ENCODE measurements at regions not wholly inside any gene's neighbourhood (a gene's known extent, or its start where the extent isn't known, plus 50 kb on each side); places are given as distances from the start of the nearest gene placed in this dataset.

- no peaks in the 10 kb centered on the region for H3K36me3 Mint-ChIP-seq
- peaks cover 0 to 4% of the 10 kb centered on the region in 2 donors for H3K27me3 Mint-ChIP-seq
- ATAC-seq (no peak), DNase-seq (ENCODE audit: low spot score) (no peak)
- no peaks in the 10 kb centered on the region for H3K9me3 Mint-ChIP-seq
- no peaks in the 10 kb centered on the region for H3K4me1 Mint-ChIP-seq (ENCODE audit: low read depth in 2 of 2)
- no peak overlapping the region for H3K4me3 Mint-ChIP-seq
- H3K27ac Mint-ChIP-seq, result no peak overlapping the region
Measured at GRCh38 chr10:112898540-112899390, 51.3 kb upstream of the TCF7L2 start.

- no peaks in the 10 kb centered on the region for H3K36me3 Mint-ChIP-seq
- no peak for ATAC-seq
- DNase-seq (ENCODE audit: low spot score), result no peak
- H3K27me3 Mint-ChIP-seq, result peaks cover 0 to 4% of the 10 kb centered on the region in 2 donors
- H3K27ac Mint-ChIP-seq, result no peak overlapping the region
- no peaks in the 10 kb centered on the region for H3K4me1 Mint-ChIP-seq (ENCODE audit: low read depth in 2 of 2)
- no peak overlapping the region for H3K4me3 Mint-ChIP-seq
- H3K9me3 Mint-ChIP-seq, result no peaks in the 10 kb centered on the region
Measured at GRCh38 chr10:112899391-112900065, 50.5 kb upstream of the TCF7L2 start.
